H9 (cell line): ENCODE measurements at regions not wholly inside any gene's neighbourhood (a gene's known extent, or its start where the extent isn't known, plus 50 kb on each side); places are given as distances from the start of the nearest gene placed in this dataset.

Experiments
- DNase-seq: peaks from one replicate; pipeline ENCODE4 v3.0.0-alpha.2; 2017
- H2AFZ ChIP-seq: one replicate; pipeline ENCODE4 v1.6.1; 2013; ENCODE audit warnings: mild to moderate bottlenecking, low read length, control low read depth, moderate library complexity
- H2AK5ac ChIP-seq: 2 replicates; pipeline ENCODE4 v1.6.1; 2013; ENCODE audit warnings: low read length, control low read depth, mixed read lengths; ENCODE audit not compliant: insufficient read length
- H2BK120ac ChIP-seq: one replicate; pipeline ENCODE4 v1.6.1; 2013; ENCODE audit warnings: low read depth, mild to moderate bottlenecking, low read length, control low read depth, inconsistent platforms; ENCODE audit not compliant: poor library complexity, severe bottlenecking
- H2BK12ac ChIP-seq: 2 replicates; pipeline ENCODE4 v1.6.1; 2013; ENCODE audit warnings: low read length, control low read depth, mixed read lengths, low read depth; ENCODE audit not compliant: insufficient read length
- H2BK15ac ChIP-seq: 2 replicates; pipeline ENCODE4 v1.6.1; 2013; ENCODE audit warnings: low read depth, low read length, control low read depth
- H2BK20ac ChIP-seq: one replicate; pipeline ENCODE4 v1.6.1; 2013; ENCODE audit warnings: low read depth, mild to moderate bottlenecking, low read length, control low read depth, inconsistent platforms; ENCODE audit not compliant: poor library complexity, severe bottlenecking
- H2BK5ac ChIP-seq: 2 replicates; pipeline ENCODE4 v1.6.1; 2013; ENCODE audit warnings: low read length, control low read depth, mixed read lengths; ENCODE audit not compliant: insufficient read length
- H3K14ac ChIP-seq: 2 replicates; pipeline ENCODE4 v1.6.1; 2013; ENCODE audit warnings: low read length, control low read depth; ENCODE audit not compliant: insufficient read depth
- H3K18ac ChIP-seq: 2 replicates; pipeline ENCODE4 v1.6.1; 2013; ENCODE audit warnings: low read depth, mild to moderate bottlenecking, mixed read lengths, low read length, control low read depth; ENCODE audit not compliant: insufficient read length
- H3K23ac ChIP-seq: 2 replicates; pipeline ENCODE4 v1.6.1; 2013; ENCODE audit warnings: low read length, control low read depth, mixed read lengths, low read depth; ENCODE audit not compliant: insufficient read length
- H3K23me2 ChIP-seq: 2 replicates; pipeline ENCODE4 v1.6.1; 2013; ENCODE audit warnings: low read depth, mild to moderate bottlenecking, mixed read lengths, low read length, control low read depth; ENCODE audit not compliant: insufficient read length, poor library complexity, severe bottlenecking
- H3K27ac ChIP-seq: 2 replicates; pipeline ENCODE4 v1.5.1; 2013; ENCODE audit warnings: low read length, control low read depth, mixed read lengths, low read depth; ENCODE audit not compliant: insufficient read length
- H3K27me3 ChIP-seq: 2 replicates; pipeline ENCODE4 v1.6.1; 2013; ENCODE audit warnings: low read length, control low read depth, inconsistent platforms; ENCODE audit not compliant: insufficient read depth
- H3K4ac ChIP-seq: 2 replicates; pipeline ENCODE4 v1.6.1; 2013; ENCODE audit warnings: low read depth, mild to moderate bottlenecking, control low read depth, inconsistent platforms, low read length, moderate library complexity
- H3K4me1 ChIP-seq: 2 replicates; pipeline ENCODE4 v1.6.1; 2013; ENCODE audit warnings: low read length, control low read depth, inconsistent platforms; ENCODE audit not compliant: insufficient read depth
- H3K4me2 ChIP-seq: 2 replicates; pipeline ENCODE4 v1.6.1; 2013; ENCODE audit warnings: low read length, control low read depth, mixed read lengths; ENCODE audit not compliant: insufficient read length, insufficient read depth
- H3K56ac ChIP-seq: 2 replicates; pipeline ENCODE4 v1.6.1; 2013; ENCODE audit warnings: low read depth, mild to moderate bottlenecking, mixed read lengths, low read length, control low read depth; ENCODE audit not compliant: insufficient read length
- H3K79me1 ChIP-seq: 2 replicates; pipeline ENCODE4 v1.6.1; 2013; ENCODE audit warnings: low read depth, mild to moderate bottlenecking, moderate library complexity, low read length, control low read depth, inconsistent platforms; ENCODE audit not compliant: insufficient read depth, poor library complexity, severe bottlenecking
- H3K79me2 ChIP-seq: 2 replicates; pipeline ENCODE4 v1.6.1; 2013; ENCODE audit warnings: low read length, control low read depth, inconsistent platforms; ENCODE audit not compliant: insufficient read depth
- H3K9ac ChIP-seq: 2 replicates; pipeline ENCODE4 v1.6.1; 2013; ENCODE audit warnings: low read length, control low read depth, mixed read lengths; ENCODE audit not compliant: insufficient read length; ENCODE audit errors: extremely low read depth
- H3K9me3 ChIP-seq: one replicate; pipeline ENCODE4 v1.6.1; 2013; ENCODE audit warnings: low read depth, low read length, inconsistent platforms; ENCODE audit not compliant: control insufficient read depth
- H3T11ph ChIP-seq: one replicate; pipeline ENCODE4 v1.6.1; 2013; ENCODE audit warnings: mild to moderate bottlenecking, low read length, control low read depth, inconsistent platforms
- H4K20me1 ChIP-seq: one replicate; pipeline ENCODE4 v1.6.1; 2013; ENCODE audit not compliant: control insufficient read depth, insufficient read length, insufficient read depth
- H4K5ac ChIP-seq: 2 replicates; pipeline ENCODE4 v1.6.1; 2013; ENCODE audit warnings: low read depth, mild to moderate bottlenecking, mixed read lengths, low read length, control low read depth; ENCODE audit not compliant: insufficient read length
- H4K8ac ChIP-seq: replicated peaks from 2 replicates; pipeline ENCODE4 v1.6.1; 2013; ENCODE audit warnings: low read length, control low read depth, mixed read lengths, low read depth; ENCODE audit not compliant: insufficient read length
- H4K91ac ChIP-seq: 2 replicates; pipeline ENCODE4 v1.6.1; 2013; ENCODE audit warnings: low read depth, mild to moderate bottlenecking, moderate library complexity, mixed read lengths, low read length, control low read depth; ENCODE audit not compliant: insufficient read length
- H3K27ac Mint-ChIP-seq, 3 experiments: 2 replicates in 2 of 3; 3 replicates in 1 of 3; pipeline ENCODE4 v1.8.0; 2020 to 2021; ENCODE audit warnings: mixed read lengths in 3 of 3, mild to moderate bottlenecking in 1 of 3, moderate library complexity in 1 of 3
- H3K27me3 Mint-ChIP-seq: 2 replicates; pipeline ENCODE4 v1.8.0; 2021; ENCODE audit warnings: low read depth, mild to moderate bottlenecking, moderate library complexity, mixed read lengths
- H3K36me3 Mint-ChIP-seq, 3 experiments: 2 replicates in 2 of 3; 3 replicates in 1 of 3; pipeline ENCODE4 v1.8.0; 2020 to 2021; ENCODE audit warnings: low read depth in 3 of 3, mixed read lengths in 3 of 3; ENCODE audit not compliant: insufficient read depth in 1 of 3
- H3K4me1 Mint-ChIP-seq, 2 experiments: 2 replicates each; pipeline ENCODE4 v1.8.0; 2020; ENCODE audit warnings: mixed read lengths in 2 of 2
- H3K4me3 Mint-ChIP-seq, 2 experiments: 2 replicates in 1 of 2; 3 replicates in 1 of 2; pipeline ENCODE4 v1.8.0; 2020 to 2021; ENCODE audit warnings: mild to moderate bottlenecking in 2 of 2, mixed read lengths in 2 of 2, moderate library complexity in 1 of 2
- H3K9me3 Mint-ChIP-seq, 2 experiments: 2 replicates in 1 of 2; 3 replicates in 1 of 2; pipeline ENCODE4 v1.8.0; 2020; ENCODE audit warnings: mild to moderate bottlenecking in 2 of 2, mixed read lengths in 2 of 2, moderate library complexity in 1 of 2
- CTCF ChIP-seq: fragments of 200-600 bp; sonication (generic); conservative IDR thresholded peaks from 3 replicates; pipeline ENCODE4 v1.8.0; 2021; ENCODE audit warnings: antibody characterized with exemption, mild to moderate bottlenecking
- WGBS: extraction: QIAGEN DNeasy Blood & Tissue Kit; methylation state at CpG from one replicate; pipeline ENCODE4 v1.1.7; 2013; ENCODE audit warnings: missing lambda C conversion rate, low lambda C conversion rate, mixed read lengths; ENCODE audit not compliant: insufficient read length; ENCODE audit errors: extremely low coverage; 5-methylcytosine and 5-hydroxymethylcytosine counted together

GRCh38 chr3:165538166-165538565 lies 299.1 kb downstream of the BCHE start:
- no peak overlapping the region for H3K4me3 Mint-ChIP-seq
- TF ChIP-seq CTCF: no peak
- no peak overlapping the region for H2AK5ac ChIP-seq
- H3K9me3 ChIP-seq: no peaks in the 10 kb centered on the region
- no peak overlapping the region for H3T11ph ChIP-seq
- no peak overlapping the region for H3K4me2 ChIP-seq
- no peak overlapping the region for H2BK12ac ChIP-seq
- H2BK120ac ChIP-seq: no peak overlapping the region
- no peaks in the 10 kb centered on the region for H3K23me2 ChIP-seq
- H3K14ac ChIP-seq: no peak overlapping the region
- H2BK5ac ChIP-seq: no peak overlapping the region
- H3K4me1 Mint-ChIP-seq: no peaks in the 10 kb centered on the region
- DNase-seq: no peak
- no peak overlapping the region for H2AFZ ChIP-seq
- H3K36me3 Mint-ChIP-seq: no peaks in the 10 kb centered on the region
- no peak overlapping the region for H3K27ac ChIP-seq
- no peak overlapping the region for H2BK20ac ChIP-seq
- no peak overlapping the region for H4K91ac ChIP-seq
- no peak overlapping the region for H3K56ac ChIP-seq
- no CpG with 5 or more reads among the region's 2 CpGs for WGBS
- no peak overlapping the region for H3K18ac ChIP-seq
- no peaks in the 10 kb centered on the region for H3K27me3 Mint-ChIP-seq
- H3K79me1 ChIP-seq: no peaks in the 10 kb centered on the region
- no peak overlapping the region for H3K9ac ChIP-seq
- H3K4ac ChIP-seq: no peak overlapping the region
- H3K4me1 ChIP-seq: no peaks in the 10 kb centered on the region
- no peak overlapping the region for H4K5ac ChIP-seq
- H4K20me1 ChIP-seq: no peaks in the 10 kb centered on the region
- H3K27me3 ChIP-seq: no peaks in the 10 kb centered on the region
- no peak overlapping the region for H4K8ac ChIP-seq
- no peak overlapping the region for H3K23ac ChIP-seq
- H3K9me3 Mint-ChIP-seq: no peaks in the 10 kb centered on the region
- H3K27ac Mint-ChIP-seq: no peak overlapping the region
- H2BK15ac ChIP-seq: no peak overlapping the region
- H3K79me2 ChIP-seq: no peaks in the 10 kb centered on the region
